Right lobe of liver (tissue), 4 donors: ENCODE measurements at regions not wholly inside any gene's neighbourhood (a gene's known extent, or its start where the extent isn't known, plus 50 kb on each side); places are given as distances from the start of the nearest gene placed in this dataset.

Experiments used
- CTCF ChIP-seq, 4 donors: fragments of 200-600 bp in 3 of 4; fragments of 450-650 bp in 1 of 4; IDR thresholded peaks; one replicate each; pipeline versions ENCODE4 v1.5.1 to v1.8.0; 2016 to 2022; ENCODE audit warnings: antibody characterized with exemption in 4 of 4, mild to moderate bottlenecking in 2 of 4
- POLR2A ChIP-seq: fragments of 450-650 bp; IDR thresholded peaks from one replicate; pipeline ENCODE4 v1.6.1; 2017; ENCODE audit warnings: antibody characterized with exemption, mild to moderate bottlenecking
- donor health status: DM: no; HTN: no; CAD: no.
- donor health status: DM: no; HTN: no; CAD: no.
- donor health status: DM: no; HTN: yes; CAD: no.

GRCh38 chr2:49237867-49238603 is 83.7 kb upstream of the FSHR start:
- TF ChIP-seq CTCF (IDR thresholded peaks at IDR 0.05) (no peak), POLR2A (no peak)
